ENCODE measurements at regions not wholly inside any gene's neighbourhood (a gene's known extent, or its start where the extent isn't known, plus 50 kb on each side); places are given as distances from the start of the nearest gene placed in this dataset.

DNA sequence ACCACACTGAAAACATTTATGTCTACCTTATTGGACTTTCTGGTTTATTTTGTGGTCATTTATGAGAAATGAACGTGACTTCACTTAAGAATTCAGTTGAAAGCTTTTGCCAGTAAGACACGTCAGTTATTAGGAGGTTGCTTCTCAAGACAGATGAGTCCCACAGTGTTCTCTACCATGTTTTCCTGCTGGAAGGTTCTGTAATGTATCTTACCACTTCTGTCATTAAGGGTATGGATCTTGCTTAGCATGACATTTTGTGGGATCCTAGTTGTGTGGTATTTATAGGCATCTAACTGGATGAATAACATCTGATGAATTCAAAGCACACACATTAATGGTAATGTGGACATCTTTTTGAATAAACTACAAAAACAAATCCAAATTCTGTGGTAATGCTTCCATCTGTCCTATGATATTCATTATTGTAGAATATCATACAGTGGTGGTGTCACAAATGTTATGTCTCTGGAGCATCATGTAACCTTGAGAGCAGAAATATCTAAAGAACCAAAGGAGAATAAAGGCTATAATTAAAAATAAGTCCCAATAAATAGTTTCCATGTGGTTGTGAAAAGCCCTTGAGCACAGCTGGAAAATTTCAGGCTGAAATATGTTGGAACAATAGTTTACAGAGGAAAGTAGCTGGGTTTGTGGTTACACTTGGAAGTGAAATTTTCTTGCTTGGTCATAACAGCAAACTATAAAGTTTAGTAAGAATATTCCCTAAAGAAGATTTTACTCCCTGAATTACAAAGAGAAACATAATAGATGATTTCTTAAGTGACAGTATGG is 61.5 kb downstream of the C3orf38 start:
- TF ChIP-seq, protein P1, sequence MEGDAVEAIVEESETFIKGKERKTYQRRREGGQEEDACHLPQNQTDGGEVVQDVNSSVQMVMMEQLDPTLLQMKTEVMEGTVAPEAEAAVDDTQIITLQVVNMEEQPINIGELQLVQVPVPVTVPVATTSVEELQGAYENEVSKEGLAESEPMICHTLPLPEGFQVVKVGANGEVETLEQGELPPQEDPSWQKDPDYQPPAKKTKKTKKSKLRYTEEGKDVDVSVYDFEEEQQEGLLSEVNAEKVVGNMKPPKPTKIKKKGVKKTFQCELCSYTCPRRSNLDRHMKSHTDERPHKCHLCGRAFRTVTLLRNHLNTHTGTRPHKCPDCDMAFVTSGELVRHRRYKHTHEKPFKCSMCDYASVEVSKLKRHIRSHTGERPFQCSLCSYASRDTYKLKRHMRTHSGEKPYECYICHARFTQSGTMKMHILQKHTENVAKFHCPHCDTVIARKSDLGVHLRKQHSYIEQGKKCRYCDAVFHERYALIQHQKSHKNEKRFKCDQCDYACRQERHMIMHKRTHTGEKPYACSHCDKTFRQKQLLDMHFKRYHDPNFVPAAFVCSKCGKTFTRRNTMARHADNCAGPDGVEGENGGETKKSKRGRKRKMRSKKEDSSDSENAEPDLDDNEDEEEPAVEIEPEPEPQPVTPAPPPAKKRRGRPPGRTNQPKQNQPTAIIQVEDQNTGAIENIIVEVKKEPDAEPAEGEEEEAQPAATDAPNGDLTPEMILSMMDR (conservative IDR thresholded peaks at IDR 0.05; ENCODE audit: low read depth, low read length) = no peak
- TF ChIP-seq EZH2phosphoT487 (IDR thresholded peaks at IDR 0.05; ENCODE audit: borderline replicate concordance, low read length) = no peak

All from PC-3 (cell line).